ENCODE measurements at regions not wholly inside any gene's neighbourhood (a gene's known extent, or its start where the extent isn't known, plus 50 kb on each side); places are given as distances from the start of the nearest gene placed in this dataset.

- TF ChIP-seq ZNF704 (CRISPR knock-in tag; IDR thresholded peaks at IDR 0.05; ENCODE audit: borderline replicate concordance) (no peak), GZF1 (CRISPR knock-in tag; IDR thresholded peaks at IDR 0.05) (no peak), SIN3A (IDR thresholded peaks at IDR 0.05; ENCODE audit: borderline replicate concordance, low read depth, low read length) (no peak), ZNF136 (CRISPR knock-in tag; IDR thresholded peaks at IDR 0.05; ENCODE audit: low read depth) (no peak), TBP (CRISPR knock-in tag; IDR thresholded peaks at IDR 0.05) (no peak), HOXA3 (CRISPR knock-in tag; IDR thresholded peaks at IDR 0.05) (no peak), ZBED4 (CRISPR knock-in tag; IDR thresholded peaks at IDR 0.05; ENCODE audit: borderline replicate concordance) (no peak), MEIS1 (CRISPR knock-in tag; IDR thresholded peaks at IDR 0.05; ENCODE audit: borderline replicate concordance) (no peak)
These were observed 175.8 kb upstream of the DPH6 start for GRCh38 chr15:35721751-35722150.

All from HepG2 (cell line).